VCaP (cell line): ENCODE measurements at regions not wholly inside any gene's neighbourhood (a gene's known extent, or its start where the extent isn't known, plus 50 kb on each side); places are given as distances from the start of the nearest gene placed in this dataset.

ENCODE experiments used
- H3K27ac ChIP-seq: fragments of 450-650 bp; 2 replicates; pipeline ENCODE4 v1.5.1; 2017
- TF ChIP-seq, protein P1 (sequence below): fragments of 450-650 bp; conservative IDR thresholded peaks from 2 replicates; pipeline ENCODE4 v1.5.1; 2017; ENCODE audit warnings: mild to moderate bottlenecking, moderate library complexity

DNA sequence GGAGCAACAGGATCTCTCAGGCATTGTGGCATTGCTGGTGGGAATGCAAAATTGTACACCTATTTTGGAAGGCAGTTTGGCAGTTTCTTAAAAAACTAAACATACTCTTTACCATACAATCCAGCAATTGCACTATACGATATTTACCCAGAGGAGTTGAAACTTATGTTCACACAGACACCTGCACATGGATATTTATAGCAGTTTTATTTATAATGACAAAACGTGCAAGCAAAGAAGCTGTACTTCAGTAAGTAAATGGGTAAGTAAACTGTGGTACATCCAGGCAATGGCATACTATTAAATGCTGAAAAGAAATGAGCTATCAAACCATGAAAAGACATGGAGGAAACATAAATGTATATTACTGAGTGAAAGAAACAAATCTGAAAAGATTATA is 71.6 kb upstream of the UBAC2 start:
- H3K27ac ChIP-seq = no peak overlapping the region
- TF ChIP-seq, protein P1, sequence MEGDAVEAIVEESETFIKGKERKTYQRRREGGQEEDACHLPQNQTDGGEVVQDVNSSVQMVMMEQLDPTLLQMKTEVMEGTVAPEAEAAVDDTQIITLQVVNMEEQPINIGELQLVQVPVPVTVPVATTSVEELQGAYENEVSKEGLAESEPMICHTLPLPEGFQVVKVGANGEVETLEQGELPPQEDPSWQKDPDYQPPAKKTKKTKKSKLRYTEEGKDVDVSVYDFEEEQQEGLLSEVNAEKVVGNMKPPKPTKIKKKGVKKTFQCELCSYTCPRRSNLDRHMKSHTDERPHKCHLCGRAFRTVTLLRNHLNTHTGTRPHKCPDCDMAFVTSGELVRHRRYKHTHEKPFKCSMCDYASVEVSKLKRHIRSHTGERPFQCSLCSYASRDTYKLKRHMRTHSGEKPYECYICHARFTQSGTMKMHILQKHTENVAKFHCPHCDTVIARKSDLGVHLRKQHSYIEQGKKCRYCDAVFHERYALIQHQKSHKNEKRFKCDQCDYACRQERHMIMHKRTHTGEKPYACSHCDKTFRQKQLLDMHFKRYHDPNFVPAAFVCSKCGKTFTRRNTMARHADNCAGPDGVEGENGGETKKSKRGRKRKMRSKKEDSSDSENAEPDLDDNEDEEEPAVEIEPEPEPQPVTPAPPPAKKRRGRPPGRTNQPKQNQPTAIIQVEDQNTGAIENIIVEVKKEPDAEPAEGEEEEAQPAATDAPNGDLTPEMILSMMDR = no peak

DNA sequence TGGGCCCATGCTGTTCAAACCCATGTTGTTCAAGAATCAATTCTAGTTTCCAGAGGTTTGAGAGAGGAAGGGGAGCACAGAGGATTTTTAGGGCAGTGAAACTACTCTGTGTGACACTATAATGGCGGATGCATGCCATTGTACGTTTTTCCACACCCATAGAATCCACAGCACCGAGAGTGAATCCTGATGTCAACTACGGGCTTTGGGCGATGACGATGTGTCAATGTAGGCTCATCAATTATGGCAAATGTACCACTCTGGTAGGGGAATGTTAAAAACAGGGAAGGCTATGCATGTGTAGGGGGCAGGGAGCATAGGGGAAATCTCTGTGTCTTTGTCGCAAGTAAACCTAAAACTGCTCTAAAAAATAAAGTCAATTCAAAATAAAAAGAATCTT is 70.7 kb upstream of the UBAC2 start:
- H3K27ac ChIP-seq = no peak overlapping the region

DNA sequence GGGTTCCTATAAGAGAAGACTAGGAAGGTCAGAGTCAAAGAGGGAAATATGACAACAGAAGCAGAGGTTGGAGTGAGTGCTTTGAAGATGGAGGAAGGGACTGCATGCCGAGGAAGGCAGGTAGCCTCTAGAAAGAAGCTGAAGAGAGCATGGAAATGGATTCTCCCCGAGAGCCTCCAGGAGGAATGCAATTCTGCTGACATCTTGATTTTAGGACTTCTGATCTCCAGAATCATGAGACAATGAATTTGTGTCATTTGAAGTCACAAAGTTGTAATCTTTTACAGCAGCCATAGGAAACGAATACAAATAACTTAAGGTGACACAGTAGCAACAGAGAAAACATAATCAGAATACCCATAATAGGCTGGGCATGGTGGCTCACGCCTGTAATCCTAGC is 69.2 kb upstream of the UBAC2 start:
- no peak overlapping the region for H3K27ac ChIP-seq
- TF ChIP-seq, protein P1 = no peak

More for the DNA sequence above, 70.7 kb upstream of the UBAC2 start:
- TF ChIP-seq, protein P1 = no peak

DNA sequence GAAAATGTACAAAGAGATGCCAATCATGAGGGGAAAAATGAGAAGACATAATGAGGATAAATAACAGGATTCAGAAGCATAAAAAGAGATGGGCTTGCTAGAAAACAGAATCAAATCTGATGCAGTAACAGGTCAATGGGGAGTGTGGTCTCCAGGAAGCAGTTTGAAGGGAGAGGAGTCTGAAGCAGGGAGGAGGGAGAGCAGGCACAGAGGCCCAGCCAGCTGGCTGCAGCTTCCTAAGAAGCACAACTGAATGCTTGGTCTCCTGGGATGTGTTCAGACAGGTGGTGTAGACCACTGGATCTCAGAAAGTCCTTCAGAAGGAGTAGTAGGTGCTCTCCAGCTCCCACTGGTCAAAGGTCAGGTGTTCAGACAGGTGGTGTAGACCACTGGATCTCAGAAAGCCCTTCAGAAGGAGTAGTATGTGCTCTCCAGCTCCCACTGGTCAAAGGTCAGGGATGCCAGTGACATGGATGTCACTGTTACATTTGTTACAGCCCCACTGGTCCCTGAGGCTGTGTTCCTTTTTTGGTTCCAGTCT is 68.3 kb upstream of the UBAC2 start:
- TF ChIP-seq, protein P1 = no peak
- H3K27ac ChIP-seq = no peak overlapping the region

DNA sequence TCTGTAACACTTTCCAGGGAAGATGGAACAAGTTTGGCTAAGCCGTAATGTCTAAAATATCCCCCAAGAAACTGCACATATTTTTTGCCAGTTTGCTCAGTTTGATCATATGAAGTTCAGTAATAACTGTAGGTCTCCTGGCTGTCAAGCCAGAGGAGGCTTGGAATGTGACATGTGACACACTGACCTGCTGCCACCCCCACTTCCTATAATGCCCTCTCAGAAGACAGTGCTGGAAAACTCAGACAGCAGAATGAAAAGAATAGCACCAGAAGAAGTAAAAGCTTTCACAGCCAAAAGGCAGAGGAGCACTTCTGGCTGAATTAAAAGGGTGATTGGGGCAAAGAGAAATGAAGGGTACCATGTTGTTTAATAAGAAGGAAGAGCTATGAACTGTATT is 67.4 kb upstream of the UBAC2 start:
- TF ChIP-seq, protein P1 = no peak

DNA sequence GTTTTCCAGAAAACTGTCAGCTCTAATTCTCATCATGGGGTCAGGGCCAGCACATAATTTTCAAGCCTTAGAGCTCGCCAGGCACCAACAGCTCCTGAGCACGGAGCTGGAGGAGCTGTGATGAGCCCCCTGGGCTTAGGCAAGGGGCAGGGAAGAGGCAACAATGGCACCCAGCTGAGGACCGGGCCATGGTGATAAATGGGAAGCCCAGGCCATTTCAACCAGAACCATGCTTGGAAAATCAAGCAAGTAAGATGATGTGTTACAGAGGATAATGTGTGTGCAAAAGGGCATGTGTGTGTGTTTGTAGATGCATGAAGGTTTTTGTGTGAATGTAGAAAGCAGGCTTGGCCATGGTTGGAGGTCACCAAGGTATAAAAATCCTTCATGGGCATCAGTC is 66.8 kb upstream of the UBAC2 start:
- no peak overlapping the region for H3K27ac ChIP-seq
- TF ChIP-seq, protein P1 = no peak

More for the DNA sequence above, 67.4 kb upstream of the UBAC2 start:
- H3K27ac ChIP-seq = no peak overlapping the region

DNA sequence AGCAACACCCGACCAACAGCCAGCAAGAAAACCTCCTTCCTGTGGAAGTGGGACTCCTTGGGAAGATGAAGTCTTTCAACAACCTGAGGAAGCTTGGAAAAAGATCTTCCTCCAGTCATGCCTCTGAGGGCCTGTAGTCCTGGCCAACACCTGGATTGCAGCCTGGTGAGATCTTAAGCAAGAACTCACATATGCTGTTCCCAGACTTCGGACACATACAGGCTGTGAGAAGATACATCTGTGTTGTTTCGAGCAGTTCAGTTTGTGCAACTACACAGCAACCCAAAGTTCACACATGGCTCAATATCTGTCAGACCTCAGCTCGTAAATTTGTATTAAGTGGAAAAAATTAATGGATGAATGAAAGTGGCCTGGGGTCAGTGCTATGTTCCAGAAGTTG is 65.1 kb upstream of the UBAC2 start:
- TF ChIP-seq, protein P1 = no peak
- H3K27ac ChIP-seq = no peak overlapping the region
